ENCODE measurements at regions not wholly inside any gene's neighbourhood (a gene's known extent, or its start where the extent isn't known, plus 50 kb on each side); places are given as distances from the start of the nearest gene placed in this dataset.

GRCh38 chr2:139296672-139297209, 516.6 kb upstream of the NXPH2 start:
- DNase-seq (ENCODE audit: low spot score): no peak

DNA sequence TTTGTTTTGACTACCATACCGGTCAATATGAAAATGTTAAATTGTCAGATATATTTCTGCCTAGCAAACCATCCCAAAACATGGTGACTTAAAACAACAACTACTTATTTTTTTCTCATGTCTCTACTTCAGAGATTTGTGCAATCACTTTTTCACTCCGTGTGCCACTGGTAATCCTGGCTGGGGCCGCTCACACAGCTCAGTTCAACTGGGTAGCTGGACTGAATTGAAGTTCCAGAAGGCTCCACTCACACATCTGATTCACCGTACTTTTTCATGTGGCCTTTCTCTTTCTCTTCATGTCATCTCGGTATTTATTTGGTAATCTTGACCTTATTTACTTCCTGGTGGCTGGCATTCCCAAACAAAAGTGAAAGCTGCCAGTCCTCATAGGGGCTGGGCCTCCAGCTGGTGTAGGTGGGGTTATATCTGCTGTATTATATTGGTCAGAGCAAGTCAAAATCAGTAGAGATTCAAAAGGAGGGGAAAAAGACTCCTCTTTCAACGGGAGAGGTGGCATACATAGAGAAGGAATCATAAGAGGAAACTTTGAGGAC, 513.9 kb upstream of the NXPH2 start:
- no peak for DNase-seq (ENCODE audit: low spot score)

DNA sequence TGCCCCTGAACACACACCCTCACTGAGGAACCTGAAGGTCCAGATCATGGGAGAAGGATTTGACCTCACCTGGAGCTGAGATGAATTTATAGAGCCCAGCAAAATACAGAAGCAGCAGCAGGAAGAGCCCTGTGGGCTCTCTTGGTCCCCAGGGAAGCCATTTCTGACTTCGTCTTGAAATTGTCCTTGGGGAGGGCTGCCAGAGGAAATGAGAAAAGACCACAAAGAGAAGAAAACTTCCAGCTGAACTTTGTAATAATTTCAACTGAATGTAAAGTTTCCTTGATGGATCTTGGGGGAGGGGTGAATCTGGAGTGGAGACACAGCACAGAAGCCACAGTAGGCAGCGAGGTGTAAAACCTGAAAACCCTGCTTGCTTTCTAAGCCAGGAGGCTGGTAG, 500.9 kb upstream of the NXPH2 start:
- no peak for DNase-seq (ENCODE audit: low spot score)

DNA sequence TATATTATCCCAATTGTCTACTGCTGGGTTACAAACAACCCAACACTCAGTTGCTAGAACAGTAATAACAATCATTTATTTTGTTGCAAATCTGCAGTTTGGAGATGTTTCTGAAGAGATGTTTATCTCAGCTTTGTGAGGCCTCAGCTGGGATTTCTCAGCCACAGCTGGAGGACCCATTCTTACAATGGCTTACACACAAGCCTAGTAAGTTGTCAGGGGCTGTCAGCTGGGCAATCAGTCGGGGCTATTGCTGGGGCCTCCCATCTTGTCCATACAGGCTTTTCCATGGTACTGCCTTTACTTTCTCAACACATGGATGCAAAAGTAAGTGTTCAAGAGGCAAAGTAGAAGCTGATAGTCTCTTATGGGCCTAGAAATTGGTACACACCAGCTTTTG, 491.7 kb upstream of the NXPH2 start:
- no peak for DNase-seq (ENCODE audit: low spot score)

- DNase-seq (ENCODE audit: low spot score): no peak
These were observed 491.0 kb upstream of the NXPH2 start for GRCh38 chr2:139271149-139271548.

DNA sequence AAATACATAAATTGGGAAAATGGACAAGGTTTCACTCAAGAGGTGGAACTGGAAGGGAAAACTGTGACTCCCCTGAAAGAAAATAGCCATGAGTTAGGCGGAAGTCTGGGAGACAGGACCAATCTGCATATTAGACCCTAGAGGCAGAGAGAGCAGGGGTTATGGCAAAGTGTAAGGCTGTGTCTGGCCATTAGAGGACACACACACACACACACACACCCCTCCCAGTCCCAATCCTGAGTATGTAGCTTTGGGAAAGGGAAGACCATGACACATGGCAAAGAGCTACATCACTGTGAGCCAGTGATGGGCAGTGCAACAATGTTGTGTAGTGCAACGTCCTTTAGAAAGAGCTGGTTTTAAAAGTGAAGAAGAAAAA, 479.9 kb upstream of the NXPH2 start:
- DNase-seq (ENCODE audit: low spot score): no peak

DNA sequence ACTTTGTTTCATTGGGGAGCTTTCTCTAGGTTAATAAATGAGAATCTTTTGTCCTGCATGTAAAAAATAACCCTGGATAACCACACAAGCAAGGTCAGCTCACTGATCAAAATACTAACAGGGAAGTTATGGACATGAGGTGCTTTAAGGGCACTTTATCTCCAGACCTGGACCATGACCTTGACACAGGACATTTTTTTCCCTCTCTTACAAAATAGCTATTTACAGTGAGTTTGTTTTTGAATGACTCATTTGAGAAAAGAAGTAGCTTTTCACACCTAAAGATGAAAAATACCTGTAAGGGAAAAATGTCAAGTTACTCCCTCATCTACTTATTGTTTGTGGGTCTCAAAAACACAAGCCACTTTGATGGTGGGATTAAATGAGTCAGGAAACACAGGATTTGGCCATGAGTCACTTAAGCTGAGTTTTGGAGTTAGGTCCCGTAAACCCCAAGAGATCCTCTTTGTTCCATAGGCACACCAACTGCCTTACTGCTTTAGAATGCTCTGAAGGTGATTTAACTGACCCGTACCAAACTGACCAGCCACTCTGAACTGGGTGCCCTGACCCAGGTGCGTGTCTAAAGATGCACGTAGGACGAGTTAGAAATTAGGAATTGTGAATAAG, 479.3 kb upstream of the NXPH2 start:
- DNase-seq (ENCODE audit: low spot score): no peak

- DNase-seq (ENCODE audit: low spot score): no peak
These were observed 461.1 kb upstream of the NXPH2 start for GRCh38 chr2:139241286-139241685.

GRCh38 chr2:139237023-139237422, 456.8 kb upstream of the NXPH2 start:
- no peak for DNase-seq (ENCODE audit: low spot score)

DNA sequence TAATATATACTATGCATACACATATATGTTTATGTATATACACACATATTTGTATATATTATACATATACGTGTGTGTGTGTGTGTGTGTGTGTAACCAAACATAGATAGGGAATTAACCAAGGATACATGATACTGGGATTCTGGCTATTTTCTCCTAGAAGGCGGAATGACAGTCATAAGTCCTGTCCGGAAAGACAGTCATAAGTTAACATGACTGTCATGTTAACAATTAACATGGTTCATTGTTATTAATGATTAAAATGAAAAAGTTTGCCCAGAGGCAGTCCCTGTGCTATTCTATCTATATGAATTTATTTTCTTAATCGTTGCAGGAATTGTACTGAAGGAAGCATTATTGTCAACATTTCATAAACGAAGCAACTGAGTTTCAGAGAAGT, 450.7 kb upstream of the NXPH2 start:
- DNase-seq (ENCODE audit: low spot score): no peak

GRCh38 chr2:139228276-139228675, 448.1 kb upstream of the NXPH2 start:
- DNase-seq (ENCODE audit: low spot score): no peak

DNA sequence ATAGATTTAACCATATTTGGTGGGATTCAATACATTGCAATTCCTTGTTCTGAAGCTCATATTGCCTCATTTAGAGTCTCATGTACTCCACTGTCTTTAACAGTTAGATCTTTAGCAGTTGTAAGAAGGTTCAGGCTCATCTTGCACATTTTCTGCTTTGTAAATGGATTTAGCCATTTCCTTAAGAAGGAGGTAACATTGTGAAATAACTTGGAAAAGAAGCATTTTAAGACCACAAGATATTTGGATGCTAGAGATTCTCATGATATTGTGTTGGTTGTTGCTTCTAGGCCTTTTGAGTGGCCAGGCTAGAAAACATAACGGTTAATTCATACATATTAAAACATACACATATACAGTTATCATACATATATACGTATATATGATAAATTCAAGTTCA, 445.8 kb upstream of the NXPH2 start:
- DNase-seq (ENCODE audit: low spot score): no peak

GRCh38 chr2:139218181-139218580, 438.0 kb upstream of the NXPH2 start:
- no peak for DNase-seq (ENCODE audit: low spot score)

- DNase-seq (ENCODE audit: low spot score): no peak
These were observed 437.5 kb upstream of the NXPH2 start for GRCh38 chr2:139217641-139218040.

GRCh38 chr2:139216435-139216834, 436.2 kb upstream of the NXPH2 start:
- no peak for DNase-seq (ENCODE audit: low spot score)

DNA sequence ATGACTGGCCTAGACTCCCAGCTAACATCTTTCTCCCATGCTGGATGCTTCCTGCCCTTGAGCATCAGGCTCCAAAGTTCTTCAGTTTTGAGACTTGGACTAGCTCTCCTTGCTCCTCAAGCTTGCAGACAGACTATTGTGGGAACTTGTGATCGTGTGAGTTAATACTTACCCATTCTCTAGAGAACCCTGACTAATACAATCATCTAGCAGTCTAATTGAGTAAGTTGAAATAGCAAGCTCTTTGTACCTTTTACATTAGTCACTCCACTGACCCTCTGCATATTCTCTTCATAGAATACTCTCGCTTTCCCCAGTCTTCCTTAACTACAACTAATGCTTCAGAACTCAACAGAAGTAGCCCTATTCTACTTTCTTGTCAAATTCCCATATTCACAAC, 434.6 kb upstream of the NXPH2 start:
- no peak for DNase-seq (ENCODE audit: low spot score)

GRCh38 chr2:139209586-139209985, 429.4 kb upstream of the NXPH2 start:
- no peak for DNase-seq (ENCODE audit: low spot score)

GRCh38 chr2:139201516-139201915, 421.3 kb upstream of the NXPH2 start:
- no peak for DNase-seq (ENCODE audit: low spot score)

DNA sequence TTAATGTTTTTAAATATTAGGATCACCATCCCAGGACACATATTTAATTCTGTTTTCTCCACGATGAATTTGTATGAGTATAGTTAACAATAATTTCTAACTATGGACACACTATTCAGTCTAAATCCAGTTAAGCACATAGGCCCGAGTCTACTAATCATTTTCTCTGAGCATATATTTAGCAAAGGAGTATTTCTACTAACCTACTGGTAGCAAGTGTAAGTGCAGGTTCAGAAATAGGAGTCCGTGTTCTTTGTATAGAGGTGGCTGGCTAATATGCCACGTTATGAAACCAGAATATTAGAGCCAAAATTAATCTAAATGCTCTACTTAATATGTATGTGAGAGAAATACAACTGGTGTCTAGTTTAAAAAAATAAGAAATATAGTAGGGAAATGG, 416.6 kb upstream of the NXPH2 start:
- DNase-seq (ENCODE audit: low spot score): no peak

DNA sequence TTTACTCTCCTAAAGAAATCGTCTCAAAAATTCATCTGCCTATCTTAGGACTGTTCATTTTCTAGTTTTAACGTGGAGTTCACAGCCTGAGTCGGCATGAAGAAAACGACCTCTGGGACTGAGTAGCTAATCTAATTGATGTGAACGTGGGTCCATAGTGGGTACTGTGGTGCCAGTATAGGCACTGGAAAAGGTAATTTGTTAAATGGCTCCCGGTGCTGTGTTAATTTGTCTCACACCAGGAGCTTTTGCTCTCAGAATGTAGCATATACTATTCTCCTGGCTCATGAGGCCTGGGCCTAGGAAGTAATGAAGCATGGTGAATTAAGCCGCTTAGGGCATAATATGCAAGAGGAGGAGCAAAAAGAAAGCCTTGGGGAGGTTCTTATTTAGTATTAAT, 414.4 kb upstream of the NXPH2 start:
- DNase-seq (ENCODE audit: low spot score): no peak

- DNase-seq (ENCODE audit: low spot score): no peak
These were observed 396.9 kb upstream of the NXPH2 start for GRCh38 chr2:139177041-139177440.

DNA sequence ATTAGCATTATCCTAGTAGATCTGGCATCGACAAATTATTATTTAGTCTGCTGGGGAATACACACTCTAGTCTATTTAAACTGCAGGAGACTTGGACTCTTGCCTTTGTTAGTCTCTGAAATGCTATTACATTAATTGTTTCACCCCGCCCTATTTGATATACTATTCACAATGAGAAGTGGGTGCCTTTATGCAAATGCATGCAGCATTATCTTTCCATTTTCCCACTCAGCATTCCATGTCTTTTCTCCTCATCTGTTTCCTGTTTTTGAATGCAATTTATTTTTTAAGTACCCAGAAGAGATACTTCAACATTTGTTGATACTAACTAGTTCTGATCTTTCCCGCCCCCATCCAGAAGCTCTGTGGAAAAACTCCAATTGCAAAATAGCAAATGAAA, 395.3 kb upstream of the NXPH2 start:
- DNase-seq (ENCODE audit: low spot score): no peak

DNA sequence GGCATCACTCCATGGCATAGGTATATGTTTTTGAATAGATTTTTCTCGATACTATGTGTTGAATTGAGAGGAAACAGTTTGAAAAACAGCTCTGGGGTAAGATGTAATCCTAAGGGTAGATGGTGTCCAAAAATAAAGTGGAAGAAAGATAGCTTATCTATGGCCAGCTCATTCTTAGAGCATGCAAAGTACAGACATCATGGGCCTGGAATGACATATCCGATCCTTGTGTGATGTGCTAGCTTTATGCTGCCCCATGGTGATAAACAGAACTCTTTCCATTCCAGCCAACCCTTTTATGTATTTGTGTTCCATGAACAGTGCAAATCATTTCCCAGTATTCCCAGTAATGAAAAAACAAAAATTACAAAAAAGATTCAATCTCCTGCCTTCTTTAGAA, 390.2 kb upstream of the NXPH2 start:
- DNase-seq (ENCODE audit: low spot score): no peak

DNA sequence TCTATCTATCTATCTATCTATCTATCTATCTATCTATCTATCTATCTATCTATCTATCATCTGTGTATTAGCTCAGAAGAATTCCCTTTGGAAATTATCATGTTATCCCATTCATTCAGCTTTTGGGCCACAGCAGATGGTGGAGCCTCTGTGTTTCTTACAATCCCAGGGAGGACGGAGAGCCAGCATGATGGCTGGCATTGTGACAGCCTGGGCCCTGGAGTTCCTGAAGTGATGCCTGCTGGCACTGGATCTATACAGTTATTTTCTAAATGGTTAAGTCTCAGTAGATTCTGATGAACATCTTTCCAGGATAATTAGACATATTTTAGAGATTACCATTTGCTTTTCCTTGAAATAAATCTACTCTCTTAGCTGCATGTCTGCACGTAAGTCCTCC, 385.4 kb upstream of the NXPH2 start:
- no peak for DNase-seq (ENCODE audit: low spot score)

Measured in mucosa of gallbladder (tissue), 1 donor.